GM12801 (cell line): ENCODE measurements at regions not wholly inside any gene's neighbourhood (a gene's known extent, or its start where the extent isn't known, plus 50 kb on each side); places are given as distances from the start of the nearest gene placed in this dataset.

Source experiments
- CTCF ChIP-seq: IDR thresholded peaks from one replicate; pipeline ENCODE4 v1.5.1; 2011; ENCODE audit warnings: control low read depth; ENCODE audit not compliant: insufficient read length; ENCODE audit errors: extremely low read depth

- TF ChIP-seq CTCF: no peak
Observed at GRCh38 chr7:35854311-35854710, 53.5 kb downstream of the SEPTIN7 start.

- TF ChIP-seq CTCF: no peak
Observed at GRCh38 chr7:35856175-35856574, 55.3 kb downstream of the SEPTIN7 start.

GRCh38 chr7:35860664-35861063 lies 59.8 kb downstream of the SEPTIN7 start:
- TF ChIP-seq CTCF: no peak

- no peak for TF ChIP-seq CTCF
Observed at GRCh38 chr7:35865287-35865686, 64.4 kb downstream of the SEPTIN7 start.

GRCh38 chr7:35866186-35866585 lies 65.3 kb downstream of the SEPTIN7 start:
- no peak for TF ChIP-seq CTCF

GRCh38 chr7:35869810-35870209 lies 69.0 kb downstream of the SEPTIN7 start:
- no peak for TF ChIP-seq CTCF

GRCh38 chr7:35871856-35872255 lies 71.0 kb downstream of the SEPTIN7 start:
- no peak for TF ChIP-seq CTCF

- no peak for TF ChIP-seq CTCF
Observed at GRCh38 chr7:35874886-35875285, 74.0 kb downstream of the SEPTIN7 start.
